Glutamatergic neuron (in vitro differentiated cells): ENCODE measurements at regions not wholly inside any gene's neighbourhood (a gene's known extent, or its start where the extent isn't known, plus 50 kb on each side); places are given as distances from the start of the nearest gene placed in this dataset.

Experiments used
- DNase-seq: peaks from one replicate; pipeline ENCODE4 v3.0.0; 2022
- H3K27ac Mint-ChIP-seq: one replicate; pipeline ENCODE4 v1.8.0; 2020; ENCODE audit warnings: mild to moderate bottlenecking, mixed read lengths, inconsistent platforms; ENCODE audit not compliant: unreplicated experiment
- H3K27me3 Mint-ChIP-seq: one replicate; pipeline ENCODE4 v1.8.0; 2020; ENCODE audit warnings: mild to moderate bottlenecking, moderate library complexity, mixed read lengths, inconsistent platforms; ENCODE audit not compliant: unreplicated experiment
- H3K36me3 Mint-ChIP-seq: one replicate; pipeline ENCODE4 v1.8.0; 2020; ENCODE audit warnings: mild to moderate bottlenecking, mixed read lengths, inconsistent platforms; ENCODE audit not compliant: unreplicated experiment
- H3K4me1 Mint-ChIP-seq: one replicate; pipeline ENCODE4 v1.8.0; 2020; ENCODE audit warnings: mild to moderate bottlenecking, low read depth, mixed read lengths, inconsistent platforms; ENCODE audit not compliant: unreplicated experiment
- H3K4me3 Mint-ChIP-seq: one replicate; pipeline ENCODE4 v1.8.0; 2020; ENCODE audit warnings: mild to moderate bottlenecking, mixed read lengths, inconsistent platforms; ENCODE audit not compliant: unreplicated experiment
- H3K9me3 Mint-ChIP-seq: one replicate; pipeline ENCODE4 v1.8.0; 2020; ENCODE audit warnings: mild to moderate bottlenecking, moderate library complexity, mixed read lengths, inconsistent platforms; ENCODE audit not compliant: unreplicated experiment
- CTCF ChIP-seq: fragments of 200-600 bp; sonication (generic); IDR thresholded peaks from one replicate; pipeline ENCODE4 v1.5.0; 2021; ENCODE audit not compliant: partially characterized antibody, unreplicated experiment

GRCh38 chr9:108703429-108703828 lies 152.4 kb downstream of the ACTL7B start:
- H3K27ac Mint-ChIP-seq: no peak overlapping the region
- no peaks in the 10 kb centered on the region for H3K4me1 Mint-ChIP-seq
- H3K27me3 Mint-ChIP-seq: no peaks in the 10 kb centered on the region
- H3K9me3 Mint-ChIP-seq: no peaks in the 10 kb centered on the region
- H3K4me3 Mint-ChIP-seq: no peak overlapping the region
- no peak for TF ChIP-seq CTCF
- no peak for DNase-seq
- H3K36me3 Mint-ChIP-seq: no peaks in the 10 kb centered on the region

- H3K27me3 Mint-ChIP-seq: no peaks in the 10 kb centered on the region
- no peaks in the 10 kb centered on the region for H3K4me1 Mint-ChIP-seq
- DNase-seq: no peak
- no peaks in the 10 kb centered on the region for H3K36me3 Mint-ChIP-seq
- TF ChIP-seq CTCF: no peak
- H3K9me3 Mint-ChIP-seq: no peaks in the 10 kb centered on the region
- H3K4me3 Mint-ChIP-seq: no peak overlapping the region
- no peak overlapping the region for H3K27ac Mint-ChIP-seq
These were observed 153.1 kb downstream of the ACTL7B start for GRCh38 chr9:108702681-108703080.

DNA sequence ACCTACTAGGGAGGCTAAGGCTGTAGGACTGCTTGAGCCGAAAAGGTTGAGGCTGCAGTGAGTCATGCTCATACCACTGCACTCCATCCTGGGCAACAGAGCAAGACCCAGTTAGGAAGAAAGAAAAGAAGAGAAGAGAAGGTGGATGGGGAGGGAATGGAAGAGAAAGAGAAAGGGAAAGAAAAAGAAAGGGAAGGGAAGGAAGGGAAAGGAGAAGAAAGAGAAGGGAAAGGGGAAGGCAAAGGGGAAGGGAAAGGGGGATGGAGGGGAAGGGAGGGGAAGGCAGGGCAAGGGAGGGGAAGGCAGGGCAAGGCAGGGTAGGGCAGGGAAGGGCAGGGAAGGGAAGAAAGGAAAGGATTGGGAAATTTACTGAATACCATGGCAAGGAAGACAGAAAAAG lies 157.0 kb downstream of the ACTL7B start:
- no peak for DNase-seq
- TF ChIP-seq CTCF: no peak
- Mint-ChIP-seq H3K4me3 (no peak overlapping the region), H3K27ac (no peak overlapping the region), H3K9me3 (peaks cover 1% of the 10 kb centered on the region), H3K4me1 (no peaks in the 10 kb centered on the region), H3K36me3 (no peaks in the 10 kb centered on the region), H3K27me3 (peaks cover 3% of the 10 kb centered on the region)

DNA sequence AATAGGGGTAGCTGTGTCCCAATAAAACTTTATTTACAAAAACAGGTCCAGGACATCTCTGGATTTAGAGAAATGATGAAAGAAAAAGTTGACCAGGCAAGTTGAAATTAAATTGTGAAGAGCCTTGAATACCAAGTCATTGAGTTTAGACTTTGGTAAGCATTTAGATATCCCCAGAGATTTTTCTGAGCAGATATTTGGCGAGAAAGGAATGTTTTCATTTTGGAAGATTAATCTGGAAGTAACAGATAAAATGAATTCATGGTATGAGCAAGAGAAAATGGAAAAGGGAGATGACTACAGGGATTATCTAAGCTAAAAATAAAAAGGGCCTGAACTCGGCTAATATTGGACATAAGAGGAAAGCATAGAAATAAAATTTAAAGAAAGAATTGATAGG lies 157.6 kb downstream of the ACTL7B start:
- H3K27me3 Mint-ChIP-seq: peaks cover 3% of the 10 kb centered on the region
- H3K4me1 Mint-ChIP-seq: no peaks in the 10 kb centered on the region
- no peak for TF ChIP-seq CTCF
- no peaks in the 10 kb centered on the region for H3K36me3 Mint-ChIP-seq
- no peak overlapping the region for H3K4me3 Mint-ChIP-seq
- H3K9me3 Mint-ChIP-seq: peaks cover 1% of the 10 kb centered on the region
- no peak for DNase-seq
- no peak overlapping the region for H3K27ac Mint-ChIP-seq

- Mint-ChIP-seq H3K36me3 (no peaks in the 10 kb centered on the region), H3K27me3 (peaks cover 3% of the 10 kb centered on the region), H3K4me3 (no peak overlapping the region), H3K4me1 (no peaks in the 10 kb centered on the region), H3K9me3 (peaks cover 1% of the 10 kb centered on the region), H3K27ac (no peak overlapping the region)
- no peak for DNase-seq
- no peak for TF ChIP-seq CTCF
These were observed 159.6 kb downstream of the ACTL7B start for GRCh38 chr9:108696156-108696555.
